Uterus (tissue), 3 donors: ENCODE measurements at regions not wholly inside any gene's neighbourhood (a gene's known extent, or its start where the extent isn't known, plus 50 kb on each side); places are given as distances from the start of the nearest gene placed in this dataset.

Source experiments
- DNase-seq, 2 donors: peaks; one replicate each; pipeline ENCODE4 v3.0.0-alpha.2; 2019 to 2020
- H3K27ac ChIP-seq, 2 donors: fragments of 200-600 bp; sonication (generic); 1 replicate in 1 of 2; 2 replicates in 1 of 2; pipeline ENCODE4 v1.5.1; 2016 to 2018
- H3K27me3 ChIP-seq, 2 donors: fragments of 200-600 bp; sonication (generic); one replicate each; pipeline ENCODE4 v1.5.1; 2018 to 2019; ENCODE audit warnings: control low read depth in 1 of 2
- H3K36me3 ChIP-seq, 2 donors: fragments of 200-600 bp; sonication (generic); one replicate each; pipeline ENCODE4 v1.5.1; 2019; ENCODE audit warnings: control low read depth in 1 of 2
- H3K4me1 ChIP-seq, 2 donors: fragments of 200-600 bp; sonication (generic); one replicate each; pipeline ENCODE4 v1.5.1; 2018 to 2019; ENCODE audit warnings: control low read depth in 1 of 2
- H3K4me3 ChIP-seq, 2 donors: fragments of 200-600 bp; sonication (generic); 1 replicate in 1 of 2; 2 replicates in 1 of 2; pipeline ENCODE4 v1.5.1; 2018 to 2019; ENCODE audit warnings: mild to moderate bottlenecking in 1 of 2
- H3K9me3 ChIP-seq, 2 donors: fragments of 200-600 bp; sonication (generic); one replicate each; pipeline ENCODE4 v1.5.1; 2019; ENCODE audit warnings: control low read depth in 1 of 2
- POLR2A ChIP-seq, 2 donors: fragments of 450-650 bp; IDR thresholded peaks; one replicate each; pipeline ENCODE4 v1.6.1; 2016; ENCODE audit warnings: antibody characterized with exemption in 2 of 2, mild to moderate bottlenecking in 1 of 2, moderate library complexity in 1 of 2
- intact Hi-C: fragments of 100-400 bp; cut with DNase I; formaldehyde crosslinking; loops from one replicate; pipeline ENCODE4 v1.15.1; 2023; ENCODE audit warnings: low total_unique reads
- TF ChIP-seq, protein P1 (sequence below), 4 experiments: fragments of 200-600 bp in 2 of 4; fragments of 450-650 bp in 2 of 4; sonication (generic) in 2 of 4; IDR thresholded peaks; one replicate each; pipeline ENCODE4 v1.5.1; 2016 to 2019; ENCODE audit warnings: antibody characterized with exemption in 4 of 4, mild to moderate bottlenecking in 2 of 4, moderate library complexity in 1 of 4
- donor health status: DM: yes; HTN: yes; CAD: no.

GRCh38 chr6:92184933-92185332 lies 1234.4 kb downstream of the EPHA7 start:
- DNase-seq: no peak
- Histone ChIP-seq H3K4me3 (no peak overlapping the region), H3K27me3 (no peaks in the 10 kb centered on the region), H3K36me3 (no peaks in the 10 kb centered on the region), H3K27ac (no peak overlapping the region), H3K9me3 (no peaks in the 10 kb centered on the region), H3K4me1 (no peaks in the 10 kb centered on the region)
- TF ChIP-seq, protein P1, sequence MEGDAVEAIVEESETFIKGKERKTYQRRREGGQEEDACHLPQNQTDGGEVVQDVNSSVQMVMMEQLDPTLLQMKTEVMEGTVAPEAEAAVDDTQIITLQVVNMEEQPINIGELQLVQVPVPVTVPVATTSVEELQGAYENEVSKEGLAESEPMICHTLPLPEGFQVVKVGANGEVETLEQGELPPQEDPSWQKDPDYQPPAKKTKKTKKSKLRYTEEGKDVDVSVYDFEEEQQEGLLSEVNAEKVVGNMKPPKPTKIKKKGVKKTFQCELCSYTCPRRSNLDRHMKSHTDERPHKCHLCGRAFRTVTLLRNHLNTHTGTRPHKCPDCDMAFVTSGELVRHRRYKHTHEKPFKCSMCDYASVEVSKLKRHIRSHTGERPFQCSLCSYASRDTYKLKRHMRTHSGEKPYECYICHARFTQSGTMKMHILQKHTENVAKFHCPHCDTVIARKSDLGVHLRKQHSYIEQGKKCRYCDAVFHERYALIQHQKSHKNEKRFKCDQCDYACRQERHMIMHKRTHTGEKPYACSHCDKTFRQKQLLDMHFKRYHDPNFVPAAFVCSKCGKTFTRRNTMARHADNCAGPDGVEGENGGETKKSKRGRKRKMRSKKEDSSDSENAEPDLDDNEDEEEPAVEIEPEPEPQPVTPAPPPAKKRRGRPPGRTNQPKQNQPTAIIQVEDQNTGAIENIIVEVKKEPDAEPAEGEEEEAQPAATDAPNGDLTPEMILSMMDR (IDR thresholded peaks at IDR 0.05): no peak
- TF ChIP-seq POLR2A (IDR thresholded peaks at IDR 0.05): no peak
- intact Hi-C loops: no loop called here

DNA sequence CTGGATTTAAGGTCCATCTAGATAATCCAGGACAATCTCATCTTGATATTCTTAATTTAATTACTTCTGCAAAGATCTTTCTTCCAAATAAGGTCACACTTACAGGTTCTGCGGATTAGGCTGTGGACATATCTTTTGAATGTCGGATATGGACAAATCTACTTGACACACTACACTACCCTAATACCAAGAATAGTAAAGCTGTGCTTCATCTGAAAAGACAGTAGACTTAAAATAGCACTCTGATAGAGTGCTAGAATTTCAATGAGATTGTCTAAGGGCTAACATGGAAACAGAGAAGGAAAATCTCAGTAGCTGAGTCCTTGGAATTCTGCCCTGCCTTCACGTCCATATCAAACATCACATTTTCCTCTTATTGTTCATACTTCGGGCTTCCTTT lies 1238.0 kb downstream of the EPHA7 start:
- no peak for DNase-seq
- intact Hi-C loops: no loop called here

DNA sequence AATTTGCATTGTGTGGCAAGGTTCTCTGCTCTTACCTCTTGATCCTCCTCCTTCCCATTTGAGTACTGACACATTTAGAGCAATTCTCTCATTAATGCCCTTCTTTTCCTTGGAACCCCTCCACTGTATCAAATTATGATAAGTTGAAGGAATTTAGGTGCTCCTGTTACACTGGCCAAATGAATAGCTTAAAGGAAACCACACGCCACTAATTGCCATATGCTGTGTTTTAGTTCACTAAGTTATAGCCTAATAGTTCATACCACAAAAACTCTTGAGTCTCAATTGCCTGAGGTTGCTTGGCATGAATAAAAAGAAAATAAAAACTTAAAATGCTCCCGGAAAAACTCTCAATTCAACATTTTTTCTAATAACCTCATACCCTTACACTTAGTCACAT lies 1239.3 kb downstream of the EPHA7 start:
- Histone ChIP-seq H3K36me3 (no peaks in the 10 kb centered on the region), H3K27ac (no peak overlapping the region), H3K9me3 (no peaks in the 10 kb centered on the region), H3K4me1 (no peaks in the 10 kb centered on the region), H3K4me3 (no peak overlapping the region), H3K27me3 (no peaks in the 10 kb centered on the region)
- DNase-seq: no peak
- TF ChIP-seq, protein P1 (IDR thresholded peaks at IDR 0.05): no peak
- TF ChIP-seq POLR2A (IDR thresholded peaks at IDR 0.05): no peak
- intact Hi-C loops: no loop called here

More for the DNA sequence above, 1238.0 kb downstream of the EPHA7 start:
- Histone ChIP-seq H3K27me3 (no peaks in the 10 kb centered on the region), H3K36me3 (no peaks in the 10 kb centered on the region), H3K9me3 (no peaks in the 10 kb centered on the region), H3K4me1 (no peaks in the 10 kb centered on the region), H3K27ac (no peak overlapping the region), H3K4me3 (no peak overlapping the region)
- TF ChIP-seq, protein P1 (IDR thresholded peaks at IDR 0.05): no peak
- TF ChIP-seq POLR2A (IDR thresholded peaks at IDR 0.05): no peak

GRCh38 chr6:92176666-92177065 lies 1242.7 kb downstream of the EPHA7 start:
- Histone ChIP-seq H3K27me3 (no peaks in the 10 kb centered on the region), H3K4me3 (no peak overlapping the region), H3K27ac (no peak overlapping the region), H3K36me3 (no peaks in the 10 kb centered on the region), H3K4me1 (no peaks in the 10 kb centered on the region), H3K9me3 (no peaks in the 10 kb centered on the region)
- no peak for TF ChIP-seq POLR2A (IDR thresholded peaks at IDR 0.05)
- TF ChIP-seq, protein P1 (IDR thresholded peaks at IDR 0.05): no peak
- DNase-seq: no peak
- intact Hi-C loops: no loop called here

DNA sequence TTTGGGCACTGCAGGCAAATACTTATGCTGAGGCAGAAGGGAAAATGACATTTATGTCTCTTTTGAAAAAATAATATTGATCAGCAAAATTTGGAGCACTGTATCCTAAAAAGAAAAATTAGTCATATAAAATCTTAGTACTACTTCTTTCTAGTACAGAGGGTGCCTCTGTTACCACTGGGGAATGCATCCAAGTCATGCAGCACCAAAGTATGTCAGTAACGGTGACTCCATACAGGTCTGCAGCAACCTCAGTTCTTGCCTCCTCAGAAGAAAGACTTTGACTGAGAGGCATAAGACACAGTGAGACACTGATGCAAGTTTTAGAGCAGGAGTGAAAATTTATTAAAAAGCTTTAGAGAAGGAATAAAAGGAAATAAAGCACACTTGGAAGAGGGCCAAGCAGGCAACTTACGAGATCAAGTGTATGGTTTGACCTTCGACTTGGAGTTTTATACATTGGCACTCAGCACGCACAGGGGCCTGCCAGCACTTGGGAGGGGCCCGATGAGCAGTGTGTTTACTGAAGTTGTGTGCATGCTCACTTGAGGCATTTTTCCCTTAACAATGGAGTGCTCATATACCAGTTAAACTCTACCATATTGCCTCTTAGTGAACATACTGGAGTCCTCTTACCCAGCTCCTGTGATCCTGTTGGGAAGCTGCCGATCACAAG lies 1244.8 kb downstream of the EPHA7 start:
- intact Hi-C loops: no loop called here
- no peak for TF ChIP-seq POLR2A (IDR thresholded peaks at IDR 0.05)
- TF ChIP-seq, protein P1 (IDR thresholded peaks at IDR 0.05): no peak
- Histone ChIP-seq H3K9me3 (no peaks in the 10 kb centered on the region), H3K27ac (no peak overlapping the region), H3K36me3 (no peaks in the 10 kb centered on the region), H3K27me3 (no peaks in the 10 kb centered on the region), H3K4me3 (no peak overlapping the region), H3K4me1 (no peaks in the 10 kb centered on the region)
- no peak for DNase-seq
